Upper lobe of left lung (tissue), 6 donors: ENCODE measurements at regions not wholly inside any gene's neighbourhood (a gene's known extent, or its start where the extent isn't known, plus 50 kb on each side); places are given as distances from the start of the nearest gene placed in this dataset.

Experiments
- ATAC-seq, 2 donors: fragments of 200-7000 bp; cut with Tn5 transposase; one replicate each; pipeline ENCODE4 v1.9.1; 2022; ENCODE audit warnings: mild to moderate bottlenecking in 2 of 2, moderate library complexity in 2 of 2; ENCODE audit not compliant: low FRiP score in 2 of 2
- DNase-seq, 2 donors: peaks; one replicate each; pipeline ENCODE4 v3.0.0-alpha.2; 2019 to 2020
- H3K27ac ChIP-seq, 4 donors: fragments of 200-600 bp; sonication (generic); one replicate each; pipeline ENCODE4 v1.5.1; 2016 to 2019
- H3K27me3 ChIP-seq, 4 donors: fragments of 200-600 bp; sonication (generic); one replicate each; pipeline ENCODE4 v1.5.1; 2017 to 2019
- H3K36me3 ChIP-seq, 4 donors: fragments of 200-600 bp; sonication (generic); one replicate each; pipeline ENCODE4 v1.5.1; 2016 to 2019
- H3K4me1 ChIP-seq, 4 donors: fragments of 200-600 bp; sonication (generic); one replicate each; pipeline ENCODE4 v1.5.1; 2018 to 2019
- H3K4me3 ChIP-seq, 4 donors: fragments of 200-600 bp; sonication (generic); one replicate each; pipeline ENCODE4 v1.5.1; 2017 to 2019; ENCODE audit warnings: mild to moderate bottlenecking in 2 of 4, moderate library complexity in 1 of 4
- H3K9me3 ChIP-seq, 4 donors: fragments of 200-600 bp; sonication (generic); one replicate each; pipeline ENCODE4 v1.5.1; 2018 to 2019
- CTCF ChIP-seq, 6 experiments: fragments of 450-650 bp in 4 of 6; fragments of 200-600 bp in 2 of 6; sonication (generic) in 2 of 6; IDR thresholded peaks; one replicate each; pipeline ENCODE4 v1.5.1; 2016 to 2019; ENCODE audit warnings: antibody characterized with exemption in 6 of 6
- EP300 ChIP-seq, 4 donors: sonication (generic); formaldehyde crosslinking; IDR thresholded peaks; one replicate each; pipeline ENCODE4 v1.5.1; 2017; ENCODE audit warnings: antibody characterized with exemption in 4 of 4, control low read depth in 2 of 4
- POLR2A ChIP-seq, 4 donors: fragments of 450-650 bp; IDR thresholded peaks; one replicate each; pipeline ENCODE4 v1.5.1; 2016 to 2017; ENCODE audit warnings: antibody characterized with exemption in 4 of 4, mild to moderate bottlenecking in 2 of 4
- POLR2AphosphoS5 ChIP-seq, 2 donors: sonication (generic); formaldehyde crosslinking; IDR thresholded peaks; one replicate each; pipeline ENCODE4 v1.5.1; 2017; ENCODE audit warnings: antibody characterized with exemption in 2 of 2
- WGBS, 2 donors: methylation state at CpG; one replicate each; pipeline ENCODE4 v1.1.5; 2017 to 2018; 5-methylcytosine and 5-hydroxymethylcytosine counted together
- small RNA-seq, 4 donors: library from RNA; depleted of rRNA; stranded (forward); fragments of <200 nt; gene quantifications; one replicate each; pipeline ENCODE3, GENCODE V24; 2016
- donor health status: DM: no; HTN: no; CAD: no; lungs with moderate emphysema.
- donor health status: DM: no; HTN: yes; CAD: no; lungs with severe emphysema.

GRCh38 chr6:114404339-114404955 lies 61.6 kb upstream of the HS3ST5 start:
- Histone ChIP-seq H3K9me3 (no peaks in the 10 kb centered on the region), H3K4me3 (no peak overlapping the region), H3K27ac (no peak overlapping the region), H3K4me1 (no peaks in the 10 kb centered on the region), H3K36me3 (no peaks in the 10 kb centered on the region), H3K27me3 (no peaks in the 10 kb centered on the region)
- WGBS, 2 donors = 74 to 79% methylated on average over 1 of the region's 1 CpG
- TF ChIP-seq POLR2A (IDR thresholded peaks at IDR 0.05) = no peak
- TF ChIP-seq POLR2AphosphoS5 (IDR thresholded peaks at IDR 0.05) = no peak
- TF ChIP-seq CTCF (IDR thresholded peaks at IDR 0.05) = no peak
- no peak for TF ChIP-seq EP300 (IDR thresholded peaks at IDR 0.05)
- ATAC-seq (no peak), DNase-seq (no peak)

DNA sequence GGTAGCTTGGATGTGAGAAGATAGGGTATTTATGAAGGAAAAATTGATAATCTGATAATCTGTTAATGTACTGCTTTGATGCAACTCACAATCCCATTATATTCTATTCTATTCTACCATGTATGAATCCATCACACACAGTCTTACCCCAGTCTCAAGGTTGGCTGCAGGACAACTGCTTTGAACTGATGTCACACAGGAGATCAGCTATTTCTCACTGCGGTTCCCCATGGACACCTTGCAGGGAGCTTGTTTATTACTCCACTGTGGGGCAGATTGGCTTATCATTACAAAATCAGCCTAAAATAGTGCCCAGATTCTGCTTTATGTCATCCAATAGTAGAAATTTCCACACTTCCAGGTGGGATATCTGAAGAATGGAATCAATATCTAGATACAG lies 61.0 kb upstream of the HS3ST5 start:
- ATAC-seq (no peak), DNase-seq (no peak)
- H3K4me3 ChIP-seq = no peak overlapping the region
- TF ChIP-seq CTCF (IDR thresholded peaks at IDR 0.05) = no peak
- TF ChIP-seq POLR2A (IDR thresholded peaks at IDR 0.05) = no peak
- TF ChIP-seq POLR2AphosphoS5 (IDR thresholded peaks at IDR 0.05) = no peak
- no peak for TF ChIP-seq EP300 (IDR thresholded peaks at IDR 0.05)
- H3K9me3 ChIP-seq = no peaks in the 10 kb centered on the region
- H3K27ac ChIP-seq = no peak overlapping the region
- 59 to 62% methylated on average over 1 of the region's 1 CpG for WGBS, 2 donors
- no peaks in the 10 kb centered on the region for H3K4me1 ChIP-seq
- H3K36me3 ChIP-seq = no peaks in the 10 kb centered on the region
- H3K27me3 ChIP-seq = no peaks in the 10 kb centered on the region

DNA sequence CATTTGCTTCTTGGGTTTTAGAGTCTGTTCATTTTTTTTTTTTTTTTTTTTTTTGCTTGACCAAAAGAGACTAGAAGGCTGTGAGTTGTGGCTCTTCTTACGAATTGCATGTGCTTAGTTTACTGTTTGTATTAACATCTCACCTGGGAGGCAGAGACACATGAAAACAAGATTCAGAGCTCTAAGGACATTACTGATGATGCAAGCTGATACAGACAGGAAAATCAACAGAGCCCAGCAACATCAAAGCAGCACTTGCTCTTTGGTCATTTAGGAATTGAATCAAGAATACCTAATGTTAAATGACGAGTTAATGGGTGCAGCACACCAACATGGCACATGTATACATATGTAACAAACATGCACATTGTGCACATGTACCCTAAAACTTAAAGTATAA lies 55.7 kb upstream of the HS3ST5 start:
- no peak overlapping the region for H3K27ac ChIP-seq
- ATAC-seq (no peak), DNase-seq (no peak)
- H3K4me3 ChIP-seq = no peak overlapping the region
- TF ChIP-seq EP300 (IDR thresholded peaks at IDR 0.05) (no peak), POLR2AphosphoS5 (IDR thresholded peaks at IDR 0.05) (no peak), POLR2A (IDR thresholded peaks at IDR 0.05) (no peak), CTCF (IDR thresholded peaks at IDR 0.05) (no peak)
- no peaks in the 10 kb centered on the region for H3K9me3 ChIP-seq
- no peaks in the 10 kb centered on the region for H3K27me3 ChIP-seq
- no peaks in the 10 kb centered on the region for H3K36me3 ChIP-seq
- no peaks in the 10 kb centered on the region for H3K4me1 ChIP-seq
- WGBS, 2 donors = 30 to 32% methylated on average over 2 of the region's 2 CpGs

Small RNAs in the stretch of these regions (small RNA-seq; reads per million reads assigned to genes)
- gene AL606845.1 (0 reads per million in 4 donors), gene RNU6-475P (0 reads per million in 4 donors)
